Left lobe of liver (tissue), 2 donors: ENCODE measurements at regions not wholly inside any gene's neighbourhood (a gene's known extent, or its start where the extent isn't known, plus 50 kb on each side); places are given as distances from the start of the nearest gene placed in this dataset.
"Not testable (repeated sequence)": the region's sequence is repeated elsewhere in the genome, so short reads cannot be mapped to it uniquely, and the experiment has no call there.

Source experiments
- ATAC-seq: fragments of 200-7000 bp; cut with Tn5 transposase; one replicate; pipeline ENCODE4 v1.9.1; 2020; ENCODE audit warnings: mild to moderate bottlenecking, moderate library complexity
- DNase-seq: peaks from one replicate; pipeline ENCODE4 v3.0.0-alpha.2; 2020; ENCODE audit warnings: low spot score
- donor health status: DM: no; HTN: no; CAD: no; lungs with moderate emphysema.
- donor health status: DM: no; HTN: yes; CAD: no.

- ATAC-seq (peak; percentile 50), DNase-seq (no peak)
These were observed 236.0 kb downstream of the BCL11B start for GRCh38 chr14:99035712-99036610.

- ATAC-seq (peak; percentile 16), DNase-seq (no peak)
These were observed 235.2 kb downstream of the BCL11B start for GRCh38 chr14:99036611-99037293.

GRCh38 chr14:99037326-99037725 lies 234.7 kb downstream of the BCL11B start:
- not testable (repeated sequence) for ATAC-seq, DNase-seq

- ATAC-seq (no peak), DNase-seq (no peak)
These were observed 234.1 kb downstream of the BCL11B start for GRCh38 chr14:99037777-99038430.

- ATAC-seq = no peak
- DNase-seq = no peak
These were observed 233.6 kb downstream of the BCL11B start for GRCh38 chr14:99038431-99038820.

- no peak for DNase-seq
These were observed 232.5 kb downstream of the BCL11B start for GRCh38 chr14:99039331-99040041.

GRCh38 chr14:99040052-99040451 lies 231.9 kb downstream of the BCL11B start:
- ATAC-seq = no peak
- DNase-seq = no peak

More at GRCh38 chr14:99039331-99040041, 232.5 kb downstream of the BCL11B start:
- no peak for ATAC-seq

GRCh38 chr14:99040711-99041110 lies 231.3 kb downstream of the BCL11B start:
- ATAC-seq = no peak
- no peak for DNase-seq

- DNase-seq (no peak), ATAC-seq (no peak)
These were observed 230.7 kb downstream of the BCL11B start for GRCh38 chr14:99041141-99041819.

- DNase-seq = no peak
These were observed 230.2 kb downstream of the BCL11B start for GRCh38 chr14:99041820-99042174.

GRCh38 chr14:99042381-99043266 lies 229.4 kb downstream of the BCL11B start:
- no peak for DNase-seq
- no peak for ATAC-seq

More at GRCh38 chr14:99041820-99042174, 230.2 kb downstream of the BCL11B start:
- ATAC-seq = no peak

GRCh38 chr14:99043267-99043615 lies 228.8 kb downstream of the BCL11B start:
- no peak for ATAC-seq
- no peak for DNase-seq

- DNase-seq (no peak), ATAC-seq (no peak)
These were observed 228.2 kb downstream of the BCL11B start for GRCh38 chr14:99043756-99044155.

GRCh38 chr14:99047441-99048031 lies 224.5 kb downstream of the BCL11B start:
- ATAC-seq = no peak
- no peak for DNase-seq

GRCh38 chr14:99050309-99050708 lies 221.7 kb downstream of the BCL11B start:
- ATAC-seq = no peak

GRCh38 chr14:99052467-99052866 lies 219.5 kb downstream of the BCL11B start:
- ATAC-seq (no peak), DNase-seq (no peak)

More at GRCh38 chr14:99050309-99050708, 221.7 kb downstream of the BCL11B start:
- DNase-seq = no peak

- ATAC-seq (no peak), DNase-seq (no peak)
These were observed 217.0 kb downstream of the BCL11B start for GRCh38 chr14:99055019-99055418.

GRCh38 chr14:99055816-99056215 lies 216.2 kb downstream of the BCL11B start:
- ATAC-seq (no peak), DNase-seq (no peak)

GRCh38 chr14:99057576-99058083 lies 214.4 kb downstream of the BCL11B start:
- ATAC-seq = no peak
- no peak for DNase-seq
